ENCODE measurements at regions not wholly inside any gene's neighbourhood (a gene's known extent, or its start where the extent isn't known, plus 50 kb on each side); places are given as distances from the start of the nearest gene placed in this dataset.

DNA sequence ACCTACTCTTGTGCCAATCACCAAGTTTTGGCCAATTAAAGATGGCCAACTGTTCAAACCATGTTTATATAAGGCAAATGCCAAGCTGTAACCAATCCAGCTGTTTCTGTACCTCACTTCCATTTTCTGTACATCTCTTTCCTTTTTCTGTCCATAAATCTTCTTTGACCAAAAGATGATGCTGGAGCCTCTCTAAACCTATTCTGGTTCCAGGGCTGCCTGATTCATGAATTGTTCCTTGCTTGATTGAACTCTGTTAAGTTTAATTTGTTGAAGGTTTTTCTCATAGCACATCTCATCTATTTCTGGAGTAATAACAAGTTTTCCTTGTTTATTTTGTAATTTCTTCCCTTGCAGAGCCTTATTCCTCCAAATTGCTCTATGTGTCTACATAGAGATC lies 115.3 kb upstream of the SMAD3 start:
- DNase-seq: no peak

DNA sequence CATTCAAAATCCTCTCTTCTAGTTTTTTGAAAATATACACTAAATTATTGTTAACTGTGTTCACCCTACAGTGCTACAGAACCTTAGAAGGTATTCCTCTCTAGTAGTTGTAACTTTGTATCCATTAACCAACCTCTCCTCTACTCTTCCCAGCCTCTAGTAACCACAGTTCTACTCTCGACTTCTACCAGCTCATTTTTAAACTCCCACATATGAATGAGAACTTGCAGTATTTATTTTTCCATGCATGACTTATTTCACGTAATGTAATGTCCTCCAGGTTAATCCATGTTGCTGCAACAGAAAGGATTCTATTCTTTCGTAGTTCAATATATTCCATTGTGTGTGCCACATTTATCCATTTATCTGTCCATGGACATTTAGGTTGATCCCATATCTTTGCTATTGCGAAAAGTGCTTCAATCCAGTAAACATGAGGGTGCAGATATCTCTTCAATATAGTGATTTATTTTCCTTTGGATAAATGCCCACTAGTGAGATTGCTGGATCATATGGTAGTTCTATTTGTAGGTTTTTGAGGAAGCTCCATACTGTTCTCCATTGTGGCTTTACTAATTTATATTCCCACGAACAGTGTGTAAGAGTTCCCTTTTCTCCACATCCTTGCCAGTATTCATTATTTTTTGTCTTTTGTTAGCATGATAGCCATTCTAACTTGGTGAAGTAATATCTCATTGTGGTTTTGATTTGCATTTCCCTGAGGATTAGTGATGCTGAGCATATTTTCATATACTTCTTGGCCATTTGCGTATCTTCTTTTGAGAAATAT lies 113.7 kb upstream of the SMAD3 start:
- no peak for DNase-seq

DNA sequence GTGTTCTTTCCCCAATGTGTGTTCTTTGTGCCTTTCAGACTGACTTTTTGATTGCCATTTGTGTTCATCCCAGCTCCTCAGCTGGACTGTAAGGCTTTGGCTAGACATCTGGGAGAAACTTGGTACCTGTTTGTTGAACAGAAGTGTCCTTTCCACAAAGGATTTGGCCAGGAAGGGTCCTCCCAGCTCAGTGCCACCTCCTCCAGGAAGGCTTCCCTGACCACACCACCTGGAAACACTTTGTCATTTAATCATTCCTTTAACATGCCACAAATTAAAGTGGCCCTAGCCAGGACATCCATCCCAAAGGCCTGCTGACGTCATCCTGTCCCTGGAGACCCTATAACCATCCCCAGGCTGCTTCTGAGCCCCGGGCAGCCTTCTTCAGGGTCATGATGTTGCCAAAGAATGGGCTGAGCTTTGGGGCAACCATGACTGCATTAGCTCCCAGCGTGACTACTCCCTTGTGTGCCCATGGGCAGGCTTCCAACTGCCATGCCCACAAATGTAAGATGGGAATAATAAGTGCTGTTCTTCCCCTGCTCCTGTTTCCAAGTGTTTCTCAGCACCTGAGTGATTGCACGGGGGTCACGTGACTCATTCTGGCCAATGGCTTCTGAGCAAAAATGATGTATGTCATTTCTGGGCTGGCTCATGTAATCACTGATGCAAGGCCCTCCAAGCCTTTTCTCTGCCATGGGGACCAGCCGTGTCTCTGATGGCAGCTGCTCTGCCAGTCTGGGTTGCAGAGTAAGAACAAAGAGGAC lies 112.5 kb upstream of the SMAD3 start:
- no peak for DNase-seq

DNA sequence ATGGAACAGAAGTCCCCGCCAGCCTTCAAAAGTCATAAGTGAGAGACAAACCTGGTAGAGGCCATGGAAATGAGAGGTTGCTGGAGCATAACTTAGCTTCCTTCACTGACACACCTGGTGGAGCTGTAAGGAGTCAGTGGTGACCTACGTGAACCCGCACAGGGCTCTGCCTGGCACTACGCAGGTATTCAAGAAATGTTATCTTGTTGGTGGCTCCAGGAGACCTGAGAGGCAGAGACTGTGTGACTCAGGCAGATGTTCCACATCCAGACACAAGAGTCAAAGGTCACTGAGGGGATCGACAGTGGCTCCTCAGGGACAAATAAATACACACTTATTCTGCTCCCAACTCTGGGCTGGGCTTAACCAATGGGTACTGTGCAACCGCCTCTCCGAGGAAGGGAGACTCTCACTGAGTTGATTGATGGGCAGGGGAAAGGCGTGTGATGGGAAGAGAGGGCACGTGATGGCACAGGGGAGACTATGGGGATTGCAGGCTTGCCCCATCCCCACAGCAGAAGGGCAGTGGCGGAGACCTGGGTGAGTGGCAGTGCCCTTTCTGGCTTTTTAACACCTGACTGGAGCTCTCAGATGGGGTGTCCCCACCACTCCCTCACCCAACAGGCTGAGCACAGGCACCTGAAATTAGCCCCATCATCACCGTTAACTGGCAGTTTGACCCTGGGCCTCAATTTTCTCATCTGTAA lies 111.7 kb upstream of the SMAD3 start:
- DNase-seq: no peak

DNA sequence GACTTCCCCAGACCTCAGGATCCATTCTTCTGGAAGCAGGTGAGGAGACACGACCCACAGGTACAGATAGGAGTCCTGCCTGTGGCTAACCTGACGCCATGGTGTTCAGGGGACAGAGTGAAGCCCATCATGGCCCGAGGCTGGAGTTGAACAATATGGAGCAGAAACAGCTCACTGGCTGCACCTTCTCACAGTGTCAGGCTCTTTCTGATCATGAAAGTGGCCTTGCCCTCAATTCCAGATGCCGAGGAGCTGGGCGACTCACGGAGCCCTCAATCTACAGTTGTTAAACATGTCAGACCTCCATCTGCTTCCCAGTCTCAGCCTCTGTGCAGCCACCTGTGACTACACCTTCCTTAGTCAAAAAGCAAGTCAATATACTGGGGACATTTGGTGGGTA lies 110.8 kb upstream of the SMAD3 start:
- no peak for DNase-seq

DNA sequence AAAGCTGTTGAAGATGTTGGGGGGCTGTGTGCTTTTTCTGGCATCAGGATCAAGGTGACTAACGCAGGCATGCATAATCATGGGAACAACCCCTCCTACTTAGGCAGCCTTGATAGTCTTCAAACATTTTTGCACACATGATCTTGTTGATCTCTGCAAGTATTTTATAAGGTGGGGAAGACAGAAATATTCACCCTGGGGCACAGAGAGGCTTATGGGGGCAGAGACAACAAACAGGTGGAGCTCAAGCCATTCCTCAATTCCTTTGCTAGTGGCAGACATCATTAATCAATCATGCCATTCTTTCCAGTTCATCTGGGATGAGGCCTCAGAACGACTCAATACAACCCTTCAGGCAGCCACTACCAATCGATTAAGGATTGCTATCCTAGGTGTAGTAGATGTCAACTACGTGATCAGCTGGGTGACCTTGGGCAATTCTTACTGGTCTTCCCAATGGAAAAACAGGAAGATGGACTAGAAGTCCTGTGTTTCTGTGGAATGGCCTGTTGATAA lies 110.3 kb upstream of the SMAD3 start:
- no peak for DNase-seq

DNA sequence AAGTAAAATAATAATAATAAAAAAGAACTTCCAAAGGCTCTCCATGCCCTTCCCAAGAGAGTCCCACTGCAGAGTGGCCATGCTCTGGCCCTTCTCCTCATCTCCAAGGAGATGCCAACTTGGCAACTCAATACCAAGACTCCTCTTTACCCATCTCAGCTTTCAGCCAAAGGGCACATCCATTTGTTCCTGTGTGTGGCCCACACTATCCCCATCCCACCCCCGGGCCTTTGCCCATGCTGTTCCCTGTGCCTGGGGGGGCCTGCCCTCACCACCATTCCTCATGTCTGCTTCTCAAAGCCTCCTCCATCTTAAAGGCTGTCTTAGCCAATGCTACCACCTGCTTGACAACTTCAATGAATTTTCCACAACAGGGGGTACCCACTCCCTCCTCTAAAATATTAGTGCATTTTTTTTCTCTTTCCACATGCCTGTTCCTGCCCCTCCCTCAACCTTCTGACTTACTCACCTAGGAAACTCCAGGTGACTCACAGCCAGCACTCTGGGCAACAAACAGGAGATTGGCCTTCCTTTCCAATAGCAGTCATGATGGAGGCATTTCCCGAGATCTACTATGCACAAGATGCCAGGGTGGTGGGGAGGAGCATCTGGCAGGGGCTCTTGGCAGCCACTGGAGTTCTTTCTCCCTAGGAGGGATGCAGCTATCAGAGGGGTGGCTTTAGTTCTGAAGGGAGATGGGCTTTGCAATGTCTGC lies 109.4 kb upstream of the SMAD3 start:
- DNase-seq: no peak

DNA sequence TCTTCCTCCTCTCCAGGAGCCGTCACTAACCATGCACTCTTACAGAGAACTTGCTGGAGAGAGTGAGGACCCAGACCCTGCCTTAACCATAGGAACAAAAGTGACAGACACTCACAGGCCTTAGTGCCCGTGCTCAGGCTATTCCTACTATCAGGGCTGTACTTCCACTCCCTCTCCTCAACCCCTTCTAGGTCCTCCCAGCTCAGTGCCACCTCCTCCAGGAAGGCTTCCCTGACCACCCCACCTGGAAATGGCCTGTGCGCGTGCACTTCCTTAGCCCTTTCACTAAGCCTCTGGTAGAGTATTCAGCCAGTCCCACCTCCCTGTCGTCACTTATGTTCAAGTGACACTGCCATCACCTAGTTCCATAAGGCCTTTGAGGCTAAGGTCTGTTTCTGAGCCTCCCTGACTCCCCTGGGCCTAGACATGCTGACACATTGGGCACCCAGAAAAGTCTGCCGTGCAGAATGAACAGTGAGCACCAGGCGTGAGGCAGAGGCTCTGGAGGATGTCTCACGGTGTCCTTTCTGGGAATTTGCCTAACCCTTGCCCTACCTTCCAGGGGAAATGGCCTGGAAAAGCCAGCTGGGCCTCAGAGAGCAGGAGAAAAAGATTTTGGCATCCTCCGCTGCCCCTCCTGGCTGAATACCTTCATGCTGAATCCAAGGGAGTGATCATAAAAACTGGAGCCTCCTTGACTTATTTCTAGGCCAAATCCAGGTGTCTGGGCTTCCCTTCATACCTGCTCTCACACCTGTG lies 108.6 kb upstream of the SMAD3 start:
- DNase-seq: no peak

DNA sequence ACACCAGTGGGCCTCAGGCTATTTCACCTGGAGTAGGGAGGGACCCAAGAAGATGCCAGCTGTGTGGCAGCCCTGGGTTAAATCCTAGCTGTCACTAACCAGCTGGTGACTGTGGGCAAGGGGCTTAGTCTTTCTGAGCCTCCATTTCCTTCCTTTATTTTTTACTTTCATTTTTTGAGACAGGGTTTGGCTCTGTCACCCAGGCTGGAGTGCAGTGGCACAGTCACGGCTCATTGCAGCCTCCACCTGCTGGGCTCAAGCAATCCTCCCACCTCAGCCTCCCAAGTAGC lies 108.0 kb upstream of the SMAD3 start:
- no peak for DNase-seq

DNA sequence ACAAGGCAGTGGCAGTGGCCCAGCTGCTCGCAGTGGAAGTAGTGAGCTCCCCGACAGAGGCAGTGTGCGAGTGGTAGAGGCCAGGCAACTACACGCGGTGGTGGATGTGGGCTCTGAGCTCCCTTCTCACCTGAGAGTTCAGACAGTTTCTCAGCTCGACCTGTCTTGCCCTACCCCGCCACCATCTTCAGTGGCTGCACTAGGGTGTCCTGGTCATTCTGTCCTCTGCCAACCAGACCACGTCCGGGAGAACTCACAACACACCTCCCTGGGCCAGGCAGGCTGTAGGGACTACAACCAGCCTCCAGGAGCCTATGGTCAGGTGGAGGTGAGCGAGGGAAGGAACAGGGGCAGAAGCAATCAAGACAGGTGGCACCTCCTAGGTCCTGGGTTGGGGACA lies 106.3 kb upstream of the SMAD3 start:
- DNase-seq: no peak

DNA sequence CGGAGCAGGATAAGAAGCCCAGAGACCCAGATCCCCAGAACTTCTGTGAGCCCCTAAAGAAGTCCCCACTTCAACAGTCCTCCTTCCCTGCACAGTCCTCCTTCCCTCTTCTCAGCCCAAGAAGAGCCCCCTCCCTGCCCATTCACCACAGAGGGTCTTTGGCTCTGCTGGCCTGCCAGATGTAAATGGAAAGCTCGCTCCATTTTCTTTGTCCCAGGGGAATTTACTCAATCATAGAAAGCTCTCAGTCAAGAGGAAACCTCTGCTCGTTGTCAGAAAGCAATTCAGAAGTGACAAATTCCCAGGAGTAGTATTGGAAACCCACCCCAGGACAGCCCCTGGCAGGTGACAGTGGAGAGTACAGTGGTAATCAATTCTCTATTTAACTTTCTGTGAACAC lies 105.5 kb upstream of the SMAD3 start:
- no peak for DNase-seq

DNA sequence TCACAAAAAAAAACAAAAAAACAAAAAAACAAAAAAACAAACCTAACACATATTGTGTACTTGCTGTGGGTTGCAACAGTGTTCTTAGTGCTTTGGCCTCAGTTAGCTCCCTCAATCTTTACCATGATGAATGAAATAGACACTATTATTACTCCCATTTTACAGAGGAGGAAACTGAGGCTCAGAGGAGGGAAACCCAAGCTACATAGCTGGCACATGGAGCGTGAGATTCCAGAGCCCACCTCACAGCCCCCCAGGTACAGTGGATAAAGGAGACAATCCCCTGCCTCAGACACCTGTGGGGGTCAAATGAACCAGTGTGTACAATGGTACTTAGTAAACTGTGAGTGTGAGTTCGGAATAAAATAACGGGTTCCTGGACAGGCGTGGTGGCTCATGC lies 104.9 kb upstream of the SMAD3 start:
- no peak for DNase-seq

DNA sequence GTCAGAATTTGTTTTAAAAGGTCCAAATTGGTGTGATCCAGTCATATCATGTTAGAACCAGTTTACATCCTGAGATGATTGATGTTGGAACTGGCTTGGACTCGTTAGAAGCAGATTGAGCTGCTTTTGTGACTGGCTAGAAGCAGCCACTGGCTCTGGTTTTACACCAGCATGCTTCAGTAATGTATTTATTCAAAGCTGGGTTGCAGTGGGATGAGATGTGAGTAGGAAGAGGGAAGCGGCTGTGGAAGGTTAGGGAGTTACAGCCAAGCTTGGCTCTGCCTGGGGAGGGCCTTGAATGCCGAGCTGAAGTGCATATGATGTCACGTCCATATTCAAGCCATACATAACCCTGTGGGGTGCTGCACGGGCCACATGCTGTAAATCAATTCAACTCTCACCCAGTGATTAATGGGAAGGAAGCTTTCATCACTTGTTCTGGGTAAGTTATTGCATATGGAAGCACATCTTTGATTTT lies 104.0 kb upstream of the SMAD3 start:
- no peak for DNase-seq

DNA sequence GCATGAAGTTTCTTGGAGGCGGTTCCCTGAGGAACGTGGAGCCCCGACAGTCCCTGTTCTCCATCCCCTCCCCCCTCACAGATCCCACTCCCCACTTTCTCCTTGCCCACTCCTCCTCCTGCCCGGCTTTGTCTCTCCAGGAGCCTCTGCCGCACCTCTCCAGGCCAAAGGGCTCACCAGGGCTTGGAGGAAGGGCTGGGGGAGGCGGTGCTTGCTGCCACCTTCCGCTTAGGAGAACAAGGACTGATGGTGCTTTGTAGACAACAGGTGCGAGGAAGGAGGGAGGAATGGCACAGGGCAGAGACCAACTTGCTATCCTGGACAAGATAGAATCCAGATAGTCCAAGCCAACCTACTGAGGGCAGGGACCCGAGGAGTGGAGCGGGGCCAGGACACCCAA lies 103.5 kb upstream of the SMAD3 start:
- DNase-seq: no peak

DNA sequence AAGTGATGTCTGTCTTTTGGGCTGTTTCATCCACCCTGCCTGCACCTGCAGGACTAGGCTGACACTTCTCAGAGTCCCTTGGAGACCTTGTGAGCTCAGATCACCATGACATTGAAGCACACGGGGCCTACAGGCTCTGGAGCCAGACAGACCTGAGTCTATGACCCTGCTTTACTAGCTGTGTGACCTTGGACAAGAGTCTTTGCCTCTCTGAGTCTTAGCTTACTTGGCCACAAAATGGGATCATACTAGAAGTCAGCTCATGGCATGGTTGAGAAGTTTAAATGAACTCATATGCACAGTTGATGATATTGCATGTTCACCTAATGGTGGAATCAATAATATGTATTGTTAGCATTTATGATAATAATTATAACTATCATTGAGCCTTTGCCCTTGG lies 102.9 kb upstream of the SMAD3 start:
- no peak for DNase-seq

DNA sequence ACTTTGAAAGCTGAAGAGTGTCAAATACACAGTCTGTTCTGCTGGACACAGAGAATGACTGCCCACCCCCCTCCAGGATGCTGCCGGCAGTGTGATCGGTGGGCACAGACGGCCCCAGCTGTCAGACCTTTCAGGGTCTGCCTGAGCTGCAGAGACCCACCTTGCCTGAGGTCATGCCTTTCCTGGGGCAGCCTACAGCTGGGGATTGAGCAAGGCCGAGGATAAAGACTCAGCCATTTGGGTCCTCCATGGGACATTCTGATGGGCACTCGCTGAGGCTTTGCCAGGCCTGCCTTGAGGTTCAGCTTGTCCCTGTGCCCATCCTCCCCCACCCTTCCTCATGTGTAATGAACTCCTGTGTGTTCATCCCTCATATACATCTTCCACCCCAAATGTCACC lies 102.3 kb upstream of the SMAD3 start:
- no peak for DNase-seq

DNA sequence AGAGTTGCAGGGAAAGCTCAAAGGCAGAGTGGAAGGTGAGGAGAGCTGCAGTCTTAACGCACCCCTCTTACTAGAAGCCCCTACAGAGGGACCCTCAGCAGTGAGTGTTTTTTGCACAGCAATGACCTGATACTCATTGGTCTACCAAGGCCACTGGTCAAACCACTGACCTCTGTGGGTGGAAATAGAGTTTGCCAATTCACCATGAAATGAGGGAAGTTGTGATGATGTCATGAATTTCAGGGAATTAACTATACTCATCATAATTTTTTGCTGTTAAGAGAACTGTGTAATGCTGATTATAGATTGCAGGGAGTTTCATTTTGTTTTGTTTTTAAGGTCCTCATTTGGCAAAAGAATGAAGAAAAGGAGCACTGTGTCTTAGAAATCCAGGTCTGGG lies 101.7 kb upstream of the SMAD3 start:
- no peak for DNase-seq

DNA sequence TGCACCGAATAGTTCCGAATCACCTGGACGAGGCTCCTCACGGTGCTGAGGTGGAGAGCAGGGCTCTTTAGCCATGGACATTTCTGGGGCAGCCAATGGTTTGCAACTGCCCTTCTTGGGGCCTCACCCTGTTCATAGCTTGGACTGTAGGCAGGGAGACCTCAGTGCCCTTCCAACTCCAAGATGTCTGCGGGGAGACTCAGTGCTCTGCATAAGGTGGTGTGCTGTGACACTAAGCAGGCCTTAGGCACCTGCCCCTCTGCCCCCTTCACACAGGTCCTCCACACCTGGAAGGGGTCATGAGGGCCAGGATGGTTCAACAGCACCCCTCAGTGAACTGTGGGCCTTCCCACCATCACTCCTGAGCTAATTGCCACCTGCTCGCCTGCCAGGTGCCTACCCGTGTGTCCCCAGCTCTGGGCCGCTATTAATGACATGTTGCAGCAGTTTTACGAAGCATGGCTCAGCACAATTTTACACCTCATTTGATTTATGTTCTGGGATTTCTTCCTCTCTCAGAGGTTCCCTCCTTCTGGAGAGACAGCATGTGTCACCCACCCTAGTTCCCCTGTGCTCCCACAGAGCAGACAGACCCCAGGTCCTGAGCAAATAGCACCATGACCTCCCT lies 101.2 kb upstream of the SMAD3 start:
- no peak for DNase-seq

DNA sequence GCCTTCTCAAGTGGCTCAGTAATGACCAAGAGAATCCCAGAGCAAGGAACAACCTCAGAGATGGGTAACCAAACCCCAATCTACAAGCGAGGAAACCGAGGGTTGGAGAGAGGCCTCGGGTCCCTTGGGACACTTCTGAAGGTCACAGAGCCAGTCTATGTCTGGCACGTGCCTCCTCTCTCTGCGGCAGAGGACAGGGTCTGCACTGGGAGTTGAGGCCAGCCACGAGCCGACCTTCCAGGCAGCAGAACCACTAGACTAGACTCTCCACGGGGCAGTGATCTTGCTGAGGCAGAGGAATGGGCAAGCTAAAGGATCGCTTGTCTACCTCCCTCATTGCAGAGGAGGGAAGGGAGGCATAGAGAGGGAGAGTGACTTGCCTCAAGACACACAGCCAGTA lies 100.6 kb upstream of the SMAD3 start:
- DNase-seq: no peak

DNA sequence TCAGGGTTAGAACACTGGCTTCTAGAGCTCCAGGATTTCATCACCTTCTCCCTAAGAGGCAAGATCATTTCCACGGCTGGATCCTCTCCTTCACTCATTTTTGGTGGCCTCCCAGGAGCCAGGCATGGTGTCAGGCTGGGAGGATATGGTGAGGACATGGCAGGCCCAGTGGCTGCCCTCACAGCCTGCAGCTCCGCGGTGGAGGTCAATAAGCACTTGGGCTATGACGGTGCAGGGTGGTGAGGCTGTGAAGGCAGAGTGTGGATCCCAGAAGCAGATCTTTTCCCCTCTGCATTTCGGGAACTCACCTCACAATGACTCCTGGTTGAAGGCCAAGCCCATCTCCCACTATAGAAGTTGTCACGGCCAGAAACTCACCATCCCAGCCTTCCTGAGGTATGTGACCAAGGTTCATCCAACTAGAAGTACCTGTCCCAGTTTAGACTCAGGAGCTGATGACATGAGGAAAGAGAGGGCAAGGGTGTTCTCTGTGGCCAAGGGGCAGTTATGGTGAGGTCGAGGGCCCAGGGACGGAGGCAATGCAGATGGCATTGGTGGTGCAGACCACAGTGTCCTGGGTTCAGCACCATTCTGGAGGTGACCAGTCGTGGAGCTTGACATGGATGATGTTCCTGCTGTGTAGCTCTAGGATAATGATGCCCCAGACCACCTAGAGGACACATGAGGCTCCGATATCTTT lies 100.1 kb upstream of the SMAD3 start:
- no peak for DNase-seq

DNA sequence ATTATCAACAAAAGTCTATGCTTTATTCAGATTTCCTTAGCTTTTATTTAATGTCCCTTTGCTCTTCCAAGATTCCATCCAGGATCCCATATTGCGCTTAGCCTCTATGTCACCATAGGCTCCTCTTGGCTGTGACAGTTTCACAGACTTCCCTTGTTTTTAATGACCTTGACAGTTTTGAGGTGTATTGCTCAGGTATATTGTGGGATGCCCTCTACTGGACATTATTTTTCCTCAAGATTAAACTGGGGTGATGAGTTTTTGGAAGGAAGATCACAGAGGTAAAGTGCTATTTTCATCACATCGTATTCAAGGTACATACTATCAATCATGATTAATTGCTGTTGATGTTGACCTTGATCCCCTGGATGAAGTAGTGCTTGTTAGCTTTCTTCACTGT lies 99.1 kb upstream of the SMAD3 start:
- no peak for DNase-seq
